ENCODE measurements at regions not wholly inside any gene's neighbourhood (a gene's known extent, or its start where the extent isn't known, plus 50 kb on each side); places are given as distances from the start of the nearest gene placed in this dataset.

DNA sequence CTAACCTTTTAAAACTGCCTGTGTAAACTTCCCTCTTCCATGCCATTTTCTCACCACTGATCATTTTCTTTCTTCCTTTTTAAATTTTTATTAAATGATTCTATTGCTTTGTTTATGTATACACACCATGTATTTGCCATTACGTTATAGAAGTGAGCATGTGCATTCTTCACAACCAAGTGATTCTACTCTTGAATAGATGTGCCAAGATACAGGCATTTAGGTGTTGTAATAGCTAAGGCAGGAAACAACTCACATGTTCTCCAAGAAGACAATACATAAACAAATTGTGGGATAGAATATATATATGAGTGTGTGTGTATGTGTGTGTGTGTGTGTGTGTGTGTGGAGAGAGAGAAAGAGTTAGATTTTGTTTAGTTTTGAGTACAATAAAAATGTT lies 202.6 kb upstream of the SEMA3E start:
- TF ChIP-seq, protein P1, sequence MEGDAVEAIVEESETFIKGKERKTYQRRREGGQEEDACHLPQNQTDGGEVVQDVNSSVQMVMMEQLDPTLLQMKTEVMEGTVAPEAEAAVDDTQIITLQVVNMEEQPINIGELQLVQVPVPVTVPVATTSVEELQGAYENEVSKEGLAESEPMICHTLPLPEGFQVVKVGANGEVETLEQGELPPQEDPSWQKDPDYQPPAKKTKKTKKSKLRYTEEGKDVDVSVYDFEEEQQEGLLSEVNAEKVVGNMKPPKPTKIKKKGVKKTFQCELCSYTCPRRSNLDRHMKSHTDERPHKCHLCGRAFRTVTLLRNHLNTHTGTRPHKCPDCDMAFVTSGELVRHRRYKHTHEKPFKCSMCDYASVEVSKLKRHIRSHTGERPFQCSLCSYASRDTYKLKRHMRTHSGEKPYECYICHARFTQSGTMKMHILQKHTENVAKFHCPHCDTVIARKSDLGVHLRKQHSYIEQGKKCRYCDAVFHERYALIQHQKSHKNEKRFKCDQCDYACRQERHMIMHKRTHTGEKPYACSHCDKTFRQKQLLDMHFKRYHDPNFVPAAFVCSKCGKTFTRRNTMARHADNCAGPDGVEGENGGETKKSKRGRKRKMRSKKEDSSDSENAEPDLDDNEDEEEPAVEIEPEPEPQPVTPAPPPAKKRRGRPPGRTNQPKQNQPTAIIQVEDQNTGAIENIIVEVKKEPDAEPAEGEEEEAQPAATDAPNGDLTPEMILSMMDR (IDR thresholded peaks at IDR 0.05) = no peak
- no peak for TF ChIP-seq POLR2A (IDR thresholded peaks at IDR 0.05)
- no peaks in the 10 kb centered on the region for H3K4me1 ChIP-seq
- 33% methylated on average over 1 of the region's 1 CpG for WGBS (ENCODE audit: insufficient coverage, low coverage, low lambda C conversion rate, missing lambda C conversion rate)
- no peaks in the 10 kb centered on the region for H3K27me3 ChIP-seq
- no peak overlapping the region for H3K27ac ChIP-seq
- H3K9me3 ChIP-seq = no peaks in the 10 kb centered on the region
- intact Hi-C loops (cut with DNase I) = no loop called here
- no peak overlapping the region for H3K4me3 ChIP-seq
- no peak for ATAC-seq
- DNase-seq = no peak
- H3K36me3 ChIP-seq = no peaks in the 10 kb centered on the region

DNA sequence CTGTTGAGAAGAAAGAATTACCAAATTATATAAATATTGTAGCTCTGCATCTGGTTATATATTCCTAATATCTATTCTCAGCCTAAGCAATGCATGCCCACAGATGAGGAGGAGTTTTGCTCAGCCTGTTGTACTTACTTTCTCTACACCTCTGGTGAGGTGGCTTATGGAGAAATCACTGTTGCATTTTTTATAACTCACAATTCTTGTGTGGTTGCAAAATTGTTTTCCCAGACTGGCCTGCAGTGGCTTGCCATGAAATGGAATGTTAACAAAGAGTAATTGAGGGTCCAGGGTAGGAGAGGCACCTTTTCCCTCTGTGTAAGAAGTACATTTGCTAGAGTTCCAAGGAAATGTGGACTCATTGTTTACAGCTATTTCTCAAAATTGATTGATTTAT lies 202.0 kb upstream of the SEMA3E start:
- DNase-seq (no peak), ATAC-seq (no peak)
- Histone ChIP-seq H3K4me1 (no peaks in the 10 kb centered on the region), H3K9me3 (no peaks in the 10 kb centered on the region), H3K27me3 (no peaks in the 10 kb centered on the region), H3K4me3 (no peak overlapping the region), H3K36me3 (no peaks in the 10 kb centered on the region), H3K27ac (no peak overlapping the region)
- TF ChIP-seq, protein P1 (IDR thresholded peaks at IDR 0.05) = no peak
- no peak for TF ChIP-seq POLR2A (IDR thresholded peaks at IDR 0.05)
- intact Hi-C loops (cut with DNase I) = no loop called here

DNA sequence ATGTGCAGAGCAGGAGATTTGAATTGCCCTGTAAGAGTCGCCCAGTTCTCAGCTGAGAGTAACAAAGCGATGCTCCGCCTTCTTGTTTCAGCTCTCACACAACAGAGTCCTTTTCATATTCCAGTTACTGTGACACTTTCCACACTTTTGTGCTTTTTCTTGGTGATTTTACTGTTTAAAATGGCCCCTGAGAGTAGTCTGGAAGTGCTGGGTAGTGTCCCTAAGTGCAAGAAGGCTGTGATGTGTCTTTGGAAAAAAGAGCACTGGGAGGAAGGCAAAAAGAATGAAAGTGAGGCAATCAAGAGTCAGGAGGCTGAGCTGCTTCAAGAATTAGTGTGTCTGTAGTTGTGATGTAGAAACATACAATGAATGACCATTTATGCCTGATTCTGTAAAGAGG lies 201.2 kb upstream of the SEMA3E start:
- Histone ChIP-seq H3K4me1 (no peaks in the 10 kb centered on the region), H3K4me3 (no peak overlapping the region), H3K27ac (no peak overlapping the region), H3K27me3 (no peaks in the 10 kb centered on the region), H3K9me3 (no peaks in the 10 kb centered on the region), H3K36me3 (no peaks in the 10 kb centered on the region)
- ATAC-seq = no peak
- TF ChIP-seq, protein P1 (IDR thresholded peaks at IDR 0.05) = no peak
- TF ChIP-seq POLR2A (IDR thresholded peaks at IDR 0.05) = no peak
- no peak for DNase-seq
- WGBS (ENCODE audit: insufficient coverage, low coverage, low lambda C conversion rate, missing lambda C conversion rate) = 56% methylated on average over 3 of the region's 3 CpGs
- intact Hi-C loops (cut with DNase I) = no loop called here

DNA sequence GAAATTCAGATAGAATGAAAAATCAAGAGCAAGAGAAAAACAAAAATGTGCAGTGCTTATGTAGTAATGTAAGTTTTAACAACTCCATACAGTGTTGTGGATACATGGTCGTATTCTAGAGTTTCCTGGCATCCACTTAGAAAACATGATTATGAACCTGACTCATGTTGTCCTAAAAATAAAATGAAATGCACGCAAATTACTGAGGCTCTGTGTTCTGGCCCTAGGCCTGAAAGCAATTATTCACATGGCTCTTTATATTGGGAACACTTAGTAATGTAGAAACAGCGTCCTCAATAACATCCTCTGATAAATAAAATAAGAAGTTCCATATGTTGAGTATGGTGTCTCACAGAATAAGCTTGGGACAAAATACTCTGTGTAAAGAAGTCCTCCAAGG lies 200.2 kb upstream of the SEMA3E start:
- H3K36me3 ChIP-seq = no peaks in the 10 kb centered on the region
- H3K9me3 ChIP-seq = no peaks in the 10 kb centered on the region
- no peak overlapping the region for H3K4me3 ChIP-seq
- ATAC-seq (no peak), DNase-seq (no peak)
- TF ChIP-seq, protein P1 (IDR thresholded peaks at IDR 0.05) = no peak
- TF ChIP-seq POLR2A (IDR thresholded peaks at IDR 0.05) = no peak
- no peaks in the 10 kb centered on the region for H3K4me1 ChIP-seq
- H3K27ac ChIP-seq = no peak overlapping the region
- intact Hi-C loops (cut with DNase I) = no loop called here
- WGBS (ENCODE audit: insufficient coverage, low coverage, low lambda C conversion rate, missing lambda C conversion rate) = 31% methylated on average over 3 of the region's 3 CpGs
- H3K27me3 ChIP-seq = no peaks in the 10 kb centered on the region

DNA sequence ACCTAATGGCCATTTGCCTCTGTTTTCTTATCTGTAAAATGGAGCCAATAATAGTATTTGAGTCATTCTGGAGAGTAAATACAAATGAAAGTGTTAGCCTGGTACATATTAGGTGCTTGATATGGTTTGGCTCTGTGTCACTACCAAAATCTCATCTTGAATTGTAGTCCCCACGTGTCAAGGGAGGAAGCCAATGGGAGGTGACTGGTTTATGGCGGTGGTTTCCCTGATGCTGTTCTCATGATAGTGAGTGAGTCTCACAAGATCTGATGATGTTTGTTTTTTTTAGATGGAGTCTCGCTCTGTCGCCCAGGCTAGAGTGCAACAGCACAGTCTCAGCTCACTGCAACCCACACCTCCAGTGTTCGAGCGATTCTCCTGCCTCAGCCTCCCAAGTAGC lies 194.0 kb upstream of the SEMA3E start:
- ATAC-seq (no peak), DNase-seq (no peak)
- TF ChIP-seq POLR2A (IDR thresholded peaks at IDR 0.05) = no peak
- TF ChIP-seq, protein P1 (IDR thresholded peaks at IDR 0.05) = no peak
- Histone ChIP-seq H3K27ac (no peak overlapping the region), H3K9me3 (no peaks in the 10 kb centered on the region), H3K36me3 (no peaks in the 10 kb centered on the region), H3K4me1 (no peaks in the 10 kb centered on the region), H3K4me3 (no peak overlapping the region), H3K27me3 (no peaks in the 10 kb centered on the region)
- intact Hi-C loops (cut with DNase I) = no loop called here
- WGBS (ENCODE audit: insufficient coverage, low coverage, low lambda C conversion rate, missing lambda C conversion rate) = 65% methylated on average over 4 of the region's 6 CpGs

All from right lobe of liver (tissue), 6 donors.